NCI-H1048 (cell line): ENCODE measurements at regions not wholly inside any gene's neighbourhood (a gene's known extent, or its start where the extent isn't known, plus 50 kb on each side); places are given as distances from the start of the nearest gene placed in this dataset.
A peak's percentile ranks its signal among the peaks of the same experiment; 100 is the strongest.
"Not testable (repeated sequence)": the region's sequence is repeated elsewhere in the genome, so short reads cannot be mapped to it uniquely, and the experiment has no call there.

ENCODE experiments used
- DNase-seq: peaks from one replicate; lab custom pipeline; 2025; lab: John Stamatoyannopoulos, UW

- no peak for DNase-seq
Observed at GRCh38 chr10:62996925-62997324, 136.2 kb upstream of the NRBF2 start.

DNA sequence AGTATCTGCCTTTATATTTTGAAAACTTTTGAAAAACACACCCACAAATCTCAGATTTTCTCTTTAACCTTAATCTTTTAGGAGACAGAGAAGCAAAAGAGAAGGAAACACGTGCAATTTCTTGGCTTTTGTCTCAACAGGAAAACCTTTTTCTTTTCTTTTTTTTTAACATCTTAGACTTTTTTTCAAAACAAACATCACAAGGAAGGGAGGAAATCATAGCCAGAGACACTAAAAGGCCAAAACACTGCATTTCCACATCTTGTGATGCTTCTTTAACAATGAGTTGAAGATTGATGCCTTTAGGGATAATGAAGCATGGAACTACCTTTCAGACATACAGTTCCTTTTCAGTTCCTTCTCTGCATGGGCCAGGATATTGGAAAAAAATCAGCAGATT lies 136.6 kb upstream of the NRBF2 start:
- no peak for DNase-seq

- DNase-seq = no peak
Observed at GRCh38 chr10:62993121-62993520, 140.0 kb upstream of the NRBF2 start.

DNA sequence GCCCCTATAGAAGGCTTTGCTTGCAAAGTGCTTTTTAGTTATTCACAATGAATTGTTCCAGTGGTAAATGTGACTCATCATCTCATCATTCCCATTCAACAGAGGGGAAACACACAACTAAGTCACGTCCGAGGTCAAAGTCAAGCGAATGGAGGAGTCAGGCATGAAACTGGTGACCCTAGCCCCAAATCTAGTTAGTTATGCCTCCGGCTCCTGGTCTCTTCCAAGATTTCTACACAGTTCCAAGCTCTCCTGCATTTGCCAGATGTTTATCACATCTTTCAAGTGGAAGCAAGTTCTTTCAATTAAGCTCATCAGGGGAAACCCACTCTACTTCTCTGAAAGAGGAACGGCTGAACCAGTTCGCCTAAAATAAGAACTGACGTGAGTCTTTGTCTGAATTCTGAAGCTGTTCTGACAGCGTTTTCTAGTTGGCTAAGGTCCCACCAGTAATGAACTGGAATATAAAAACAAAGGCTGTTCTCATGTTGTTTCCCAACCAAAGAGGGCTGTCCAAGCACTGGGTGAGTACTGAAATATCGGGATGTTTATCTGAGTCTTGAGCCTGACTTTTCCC lies 140.9 kb upstream of the NRBF2 start:
- DNase-seq = no peak

- DNase-seq = no peak
Observed at GRCh38 chr10:62990126-62990525, 143.0 kb upstream of the NRBF2 start.

- no peak for DNase-seq
Observed at GRCh38 chr10:62985807-62986600, 147.1 kb upstream of the NRBF2 start.

GRCh38 chr10:62981096-62981495 lies 152.0 kb upstream of the NRBF2 start:
- no peak for DNase-seq

DNA sequence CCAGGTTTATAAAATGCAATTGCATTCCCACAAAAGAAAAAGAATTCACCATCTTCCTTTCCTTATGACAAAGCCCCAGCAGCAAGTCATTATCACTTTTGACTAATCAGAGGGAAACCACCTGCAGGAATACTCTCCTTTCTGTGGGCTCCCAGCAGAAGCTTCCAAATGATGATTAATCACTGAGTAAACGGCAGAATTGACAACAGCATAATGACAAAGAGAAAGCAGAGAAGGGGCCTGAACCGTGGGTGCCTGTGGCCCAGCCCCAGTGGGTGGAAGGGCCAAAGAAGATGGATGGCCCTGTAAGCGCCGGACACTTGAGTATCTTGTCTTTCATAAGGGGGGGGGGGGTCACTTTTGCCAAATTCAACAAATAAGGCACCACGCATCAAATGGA lies 152.4 kb upstream of the NRBF2 start:
- DNase-seq = no peak

DNA sequence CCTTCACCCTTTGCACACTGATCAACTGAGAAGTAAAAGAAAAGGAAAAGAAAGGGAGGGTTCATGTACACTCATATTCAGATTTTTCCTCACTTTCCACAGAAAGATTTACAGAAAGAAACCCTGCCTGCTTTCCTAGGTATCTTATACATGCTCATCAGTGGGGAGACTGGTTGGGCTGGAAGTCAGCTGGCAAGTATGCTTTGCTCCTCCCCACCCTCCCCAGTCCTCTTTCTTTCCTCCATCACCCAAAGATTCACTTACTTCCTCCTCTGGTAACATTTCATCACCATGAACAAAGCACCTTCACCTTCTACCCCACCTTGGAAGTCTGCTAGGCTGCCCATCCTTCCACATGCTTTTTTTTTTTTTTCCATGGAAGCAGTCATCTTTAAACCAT lies 153.2 kb upstream of the NRBF2 start:
- no peak for DNase-seq

DNA sequence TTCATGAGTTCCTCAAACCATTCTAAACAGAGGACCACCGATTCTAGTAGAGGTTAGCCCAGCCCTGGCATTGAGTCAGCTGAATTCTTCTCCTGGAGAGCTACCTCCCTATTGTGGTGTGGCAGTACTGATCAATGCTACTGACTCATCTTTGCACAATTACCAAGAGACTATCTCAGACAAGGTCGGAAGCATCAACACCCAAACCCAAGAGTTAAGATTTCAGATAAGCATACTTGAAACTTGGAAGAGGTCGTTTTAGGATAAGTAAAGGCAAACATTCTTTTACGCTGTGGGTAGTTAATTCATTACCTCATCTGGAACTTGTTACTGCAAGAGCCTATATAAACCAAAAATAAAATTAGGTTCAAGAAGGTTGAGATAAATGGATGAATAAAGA lies 154.6 kb upstream of the NRBF2 start:
- DNase-seq = no peak

GRCh38 chr10:62974795-62975194 lies 158.3 kb upstream of the NRBF2 start:
- DNase-seq = not testable (repeated sequence)

- no peak for DNase-seq
Observed at GRCh38 chr10:62972103-62972502, 155.9 kb upstream of the EGR2 start.

DNA sequence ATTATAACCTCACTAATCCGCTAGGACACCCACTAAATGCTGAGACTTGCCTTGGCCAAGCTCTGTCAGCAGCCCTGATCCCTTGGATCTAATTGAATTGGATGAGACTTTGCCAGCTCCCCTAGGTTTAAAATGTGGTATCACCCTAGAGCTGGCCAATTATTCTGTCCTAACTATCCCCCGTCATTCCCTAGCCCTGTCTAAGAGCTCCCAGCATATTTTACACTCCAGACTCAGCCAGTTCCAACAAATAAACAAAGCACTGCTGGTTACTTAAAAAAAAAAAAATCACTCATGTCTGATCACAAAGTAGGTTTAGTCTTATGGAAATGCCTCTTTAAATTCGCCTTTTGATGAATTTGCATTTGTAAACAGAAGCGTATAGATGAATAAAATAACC lies 147.9 kb upstream of the EGR2 start:
- no peak for DNase-seq

DNA sequence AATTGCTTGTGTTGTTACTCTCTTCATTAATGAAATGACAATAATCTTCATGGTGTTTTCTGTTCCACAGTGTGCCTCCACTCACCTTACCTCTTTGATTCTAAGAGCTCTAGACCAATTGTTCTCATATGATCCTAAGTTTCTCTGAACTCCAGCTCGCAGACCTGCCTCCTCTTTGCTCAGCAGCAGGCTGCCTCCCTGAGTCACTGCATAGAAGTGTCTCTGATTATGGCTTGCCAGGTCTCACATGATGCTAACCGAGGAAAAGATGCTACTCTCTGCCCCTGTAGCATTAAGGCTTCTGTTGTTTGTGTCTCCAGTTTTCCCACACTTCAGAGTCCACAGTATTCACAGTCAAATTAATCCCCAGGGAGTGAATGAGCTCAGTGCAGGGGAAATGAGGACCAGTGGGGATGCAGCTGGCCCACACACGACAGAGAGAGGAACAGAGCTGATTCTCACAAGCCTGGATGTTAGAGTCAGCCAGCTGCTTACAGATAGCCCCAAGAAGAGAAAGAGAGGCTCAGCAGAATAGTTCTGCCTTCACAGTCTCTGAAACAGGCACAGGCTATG lies 145.9 kb upstream of the EGR2 start:
- DNase-seq = no peak

DNA sequence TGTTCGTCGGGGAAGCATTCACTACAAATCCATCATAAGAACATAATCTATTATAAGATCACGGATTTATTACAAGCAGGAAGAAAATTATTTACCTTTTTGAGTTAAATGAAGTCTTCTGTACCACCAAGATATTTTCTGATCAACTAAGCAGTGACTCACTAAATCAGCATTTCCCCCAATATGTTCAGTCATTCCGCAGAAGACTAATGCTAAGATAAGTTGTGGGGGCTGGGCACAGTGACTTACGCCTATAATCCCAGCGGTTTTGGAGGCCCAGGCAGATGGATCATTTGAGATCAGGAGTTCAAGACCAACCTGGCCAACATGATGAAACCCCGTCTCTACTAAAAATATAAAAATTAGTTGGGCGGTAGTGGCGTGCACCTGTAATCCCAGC lies 144.2 kb upstream of the EGR2 start:
- DNase-seq = no peak

DNA sequence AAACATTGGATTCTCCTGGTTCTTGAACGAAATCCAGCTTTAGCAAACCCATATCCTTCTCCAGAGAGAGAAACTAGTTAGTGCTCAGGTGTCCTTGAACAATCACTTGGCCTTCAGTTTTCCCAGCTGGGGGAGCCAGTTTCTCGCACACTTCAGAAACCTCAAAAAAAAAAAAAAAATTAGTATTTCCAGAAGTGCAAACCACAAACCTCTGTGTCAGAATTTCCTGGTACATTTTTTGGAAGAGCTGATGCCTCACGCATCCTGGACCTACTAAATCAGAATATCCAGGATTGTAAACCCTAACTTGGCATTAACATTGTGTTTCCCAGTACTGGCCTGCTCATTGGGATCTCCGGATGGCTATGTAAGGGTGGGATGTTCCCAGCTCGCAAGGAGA lies 143.4 kb upstream of the EGR2 start:
- DNase-seq = no peak

DNA sequence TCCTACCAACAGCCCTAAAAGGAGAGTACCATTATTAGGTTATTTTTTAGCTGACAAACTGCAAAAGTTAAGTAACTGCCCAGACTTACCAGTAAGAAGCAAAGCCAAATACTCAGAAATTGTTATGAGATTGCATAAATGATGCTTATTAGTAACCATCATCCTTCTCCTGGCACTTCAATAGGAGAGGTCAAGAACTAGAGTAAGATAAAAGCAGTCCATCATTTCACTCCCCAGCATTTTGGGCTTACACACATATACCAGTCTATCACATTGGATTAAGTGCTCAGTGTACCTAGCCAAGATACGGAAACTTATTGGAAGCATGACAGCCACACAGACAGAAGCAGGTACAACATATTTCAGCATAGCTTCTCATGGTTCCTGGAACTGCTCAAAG lies 142.8 kb upstream of the EGR2 start:
- no peak for DNase-seq

DNA sequence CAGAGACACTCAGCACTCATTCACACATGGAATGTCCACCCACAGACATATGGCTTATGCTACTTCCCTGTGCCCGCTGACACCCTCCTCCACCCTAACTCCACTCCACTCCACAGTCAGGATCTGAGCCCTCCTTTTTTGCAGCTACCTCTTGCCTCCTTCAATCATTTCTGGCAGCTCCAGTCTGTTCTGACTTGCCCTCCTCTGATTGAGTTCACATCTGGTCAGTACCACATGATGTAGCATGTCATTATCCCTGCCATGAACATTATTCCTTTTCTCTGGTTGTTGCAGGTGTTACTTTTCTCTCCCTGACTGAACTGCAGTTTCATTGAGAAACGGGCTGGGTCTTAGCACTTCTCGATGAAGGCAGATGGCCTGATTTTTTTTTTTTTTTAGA lies 130.1 kb upstream of the EGR2 start:
- DNase-seq = no peak

DNA sequence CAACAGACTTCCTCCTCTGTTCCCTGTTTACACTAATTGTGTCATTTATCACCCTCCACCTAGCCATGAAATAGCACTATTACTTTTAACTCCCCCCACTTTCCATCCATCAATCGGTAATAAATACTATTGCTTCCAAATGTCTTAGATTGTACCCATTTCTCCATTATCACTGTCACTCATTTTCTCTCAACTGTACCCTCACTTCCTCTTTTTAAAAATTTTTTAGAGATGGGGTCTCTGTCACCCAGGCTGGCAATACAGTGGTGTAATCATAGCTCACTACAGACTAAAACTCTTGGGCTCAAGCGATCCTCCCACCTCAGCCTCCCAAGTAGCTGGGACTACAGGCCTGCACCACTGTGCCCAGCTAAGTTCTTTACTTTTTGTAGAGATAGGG lies 123.5 kb upstream of the EGR2 start:
- DNase-seq = no peak

DNA sequence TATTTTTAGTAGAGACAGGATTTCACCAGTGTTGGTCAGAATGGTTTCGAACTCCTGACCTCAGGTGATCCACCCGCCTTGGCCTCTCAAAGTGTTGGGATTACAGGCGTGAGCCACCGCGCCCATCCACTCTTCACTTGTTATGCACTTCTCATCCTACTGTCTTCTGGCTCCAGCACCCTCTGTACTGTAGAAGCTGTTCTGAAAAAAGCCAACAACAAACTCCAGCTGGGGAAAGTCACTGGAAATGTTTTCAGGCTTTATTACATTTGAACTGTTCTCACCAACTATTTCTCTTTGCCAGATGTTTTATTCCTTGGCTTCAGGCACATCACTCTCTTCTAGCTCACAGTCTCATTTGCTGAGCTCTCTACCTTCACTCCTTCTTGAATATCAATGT lies 122.5 kb upstream of the EGR2 start:
- no peak for DNase-seq

- no peak for DNase-seq
Observed at GRCh38 chr10:62937674-62938073, 121.5 kb upstream of the EGR2 start.

DNA sequence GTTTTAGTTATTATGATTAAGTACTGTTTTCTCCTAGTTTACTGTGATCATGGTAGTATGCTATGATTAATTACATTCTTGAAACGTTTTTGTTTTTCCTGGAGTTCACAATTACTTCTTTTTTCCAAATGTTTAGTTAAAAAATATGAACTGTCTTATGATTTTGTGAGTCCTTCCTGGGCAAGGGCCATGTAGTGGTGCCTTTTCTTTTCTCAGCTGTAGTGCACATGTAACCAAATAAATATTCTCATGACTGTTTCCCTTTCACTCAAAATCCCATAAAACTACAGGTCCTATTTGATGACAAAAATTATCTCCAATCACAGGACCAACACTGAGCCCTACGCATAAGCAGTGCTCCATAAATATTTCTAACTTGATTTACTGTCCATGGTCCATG lies 118.9 kb upstream of the EGR2 start:
- no peak for DNase-seq

- peak; percentile 39 for DNase-seq
Observed at GRCh38 chr10:62934258-62934657, 118.1 kb upstream of the EGR2 start.

DNA sequence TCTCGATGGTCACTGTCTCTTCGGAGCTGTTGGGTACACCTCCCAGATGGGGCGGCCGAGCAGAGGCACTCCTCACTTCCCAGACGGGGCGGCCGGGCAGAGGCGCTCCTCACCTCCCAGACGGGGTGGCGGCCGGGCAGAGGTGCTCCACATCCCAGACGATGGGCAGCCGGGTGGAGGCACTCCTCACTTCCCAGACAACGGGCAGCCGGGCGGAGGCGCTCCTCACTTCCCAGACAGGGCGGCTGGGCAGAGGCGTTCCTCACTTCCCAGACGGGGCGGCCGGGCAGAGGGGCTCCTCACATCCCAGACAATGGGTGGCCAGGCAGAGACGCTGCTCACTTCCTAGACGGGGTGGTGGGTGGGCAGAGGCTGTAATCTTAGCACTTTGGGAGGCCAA lies 112.6 kb upstream of the EGR2 start:
- DNase-seq = not testable (repeated sequence)
